Left ventricle myocardium inferior (tissue), 1 donor: ENCODE measurements at regions not wholly inside any gene's neighbourhood (a gene's known extent, or its start where the extent isn't known, plus 50 kb on each side); places are given as distances from the start of the nearest gene placed in this dataset.

Source experiments
- DNase-seq: peaks from one replicate; pipeline ENCODE4 v3.0.0-alpha.2; 2020
- H3K27ac ChIP-seq: fragments of 200-600 bp; replicated peaks from 2 replicates; pipeline ENCODE4 v1.8.0; 2021
- H3K27me3 ChIP-seq: fragments of 200-600 bp; 2 replicates; pipeline ENCODE4 v1.8.0; 2021; ENCODE audit warnings: low read depth
- H3K36me3 ChIP-seq: fragments of 200-600 bp; 2 replicates; pipeline ENCODE4 v1.8.0; 2021
- H3K4me1 ChIP-seq: fragments of 200-600 bp; 2 replicates; pipeline ENCODE4 v1.8.0; 2021
- H3K4me3 ChIP-seq: fragments of 200-600 bp; 2 replicates; pipeline ENCODE4 v1.8.0; 2021; ENCODE audit warnings: mild to moderate bottlenecking, moderate library complexity
- H3K9me3 ChIP-seq: fragments of 200-600 bp; replicated peaks from 2 replicates; pipeline ENCODE4 v1.8.0; 2021
- intact Hi-C: fragments of 100-400 bp; cut with micrococcal nuclease; formaldehyde crosslinking; loops from one replicate; pipeline ENCODE4 v1.11.0; 2022
- TF ChIP-seq, protein P1 (sequence below): fragments of 200-600 bp; IDR thresholded peaks from 2 replicates; pipeline ENCODE4 v1.8.0; 2021; ENCODE audit warnings: antibody characterized with exemption, mild to moderate bottlenecking, borderline replicate concordance
- donor health status: DM: no; HTN: yes; CAD: no; lungs with severe emphysema.

DNA sequence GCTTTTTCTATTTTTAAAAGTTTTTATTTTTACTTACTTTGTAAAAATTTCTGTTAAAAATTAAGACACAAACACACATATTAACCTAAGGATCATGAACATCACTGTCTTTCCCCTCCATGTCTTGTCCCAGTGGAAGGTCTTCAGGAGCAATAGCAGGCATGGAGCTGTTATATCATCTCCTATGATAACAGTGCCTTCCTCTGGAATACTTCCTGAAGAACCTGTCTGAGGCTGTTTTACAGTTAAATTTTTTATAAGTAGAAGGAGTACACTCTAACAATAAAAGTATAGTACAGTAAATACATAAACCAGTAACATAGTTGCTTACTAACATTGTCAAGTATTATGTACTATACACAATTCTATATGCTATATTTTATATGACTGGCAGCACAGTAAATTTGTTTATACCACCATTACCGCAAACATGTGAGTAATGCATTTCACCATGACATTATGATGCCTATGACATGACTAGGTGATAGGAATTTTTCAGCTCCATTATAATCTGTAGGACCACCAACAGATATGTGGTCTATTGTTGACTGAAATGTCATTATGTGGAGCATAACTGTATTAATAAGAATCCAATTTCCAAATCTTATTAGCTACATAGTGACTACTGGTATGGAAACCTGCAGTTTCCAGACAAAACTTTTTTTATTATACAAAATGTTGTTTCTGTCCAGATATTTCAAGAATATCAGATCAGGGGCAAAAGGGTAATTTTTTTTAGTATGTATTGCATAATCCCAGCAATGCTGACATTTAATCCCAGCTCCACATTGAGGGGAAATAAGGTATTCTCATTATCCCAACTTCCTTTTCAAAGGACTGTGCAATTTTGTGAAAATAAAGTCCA is 337.2 kb upstream of the SLC39A10 start:
- intact Hi-C loops, result no loop called here
- H3K4me3 ChIP-seq, result no peak overlapping the region
- no peaks in the 10 kb centered on the region for H3K36me3 ChIP-seq
- H3K4me1 ChIP-seq, result no peaks in the 10 kb centered on the region
- H3K9me3 ChIP-seq, result no peaks in the 10 kb centered on the region
- H3K27ac ChIP-seq, result no peak overlapping the region
- no peaks in the 10 kb centered on the region for H3K27me3 ChIP-seq
- DNase-seq, result no peak
- TF ChIP-seq, protein P1, sequence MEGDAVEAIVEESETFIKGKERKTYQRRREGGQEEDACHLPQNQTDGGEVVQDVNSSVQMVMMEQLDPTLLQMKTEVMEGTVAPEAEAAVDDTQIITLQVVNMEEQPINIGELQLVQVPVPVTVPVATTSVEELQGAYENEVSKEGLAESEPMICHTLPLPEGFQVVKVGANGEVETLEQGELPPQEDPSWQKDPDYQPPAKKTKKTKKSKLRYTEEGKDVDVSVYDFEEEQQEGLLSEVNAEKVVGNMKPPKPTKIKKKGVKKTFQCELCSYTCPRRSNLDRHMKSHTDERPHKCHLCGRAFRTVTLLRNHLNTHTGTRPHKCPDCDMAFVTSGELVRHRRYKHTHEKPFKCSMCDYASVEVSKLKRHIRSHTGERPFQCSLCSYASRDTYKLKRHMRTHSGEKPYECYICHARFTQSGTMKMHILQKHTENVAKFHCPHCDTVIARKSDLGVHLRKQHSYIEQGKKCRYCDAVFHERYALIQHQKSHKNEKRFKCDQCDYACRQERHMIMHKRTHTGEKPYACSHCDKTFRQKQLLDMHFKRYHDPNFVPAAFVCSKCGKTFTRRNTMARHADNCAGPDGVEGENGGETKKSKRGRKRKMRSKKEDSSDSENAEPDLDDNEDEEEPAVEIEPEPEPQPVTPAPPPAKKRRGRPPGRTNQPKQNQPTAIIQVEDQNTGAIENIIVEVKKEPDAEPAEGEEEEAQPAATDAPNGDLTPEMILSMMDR, result no peak

DNA sequence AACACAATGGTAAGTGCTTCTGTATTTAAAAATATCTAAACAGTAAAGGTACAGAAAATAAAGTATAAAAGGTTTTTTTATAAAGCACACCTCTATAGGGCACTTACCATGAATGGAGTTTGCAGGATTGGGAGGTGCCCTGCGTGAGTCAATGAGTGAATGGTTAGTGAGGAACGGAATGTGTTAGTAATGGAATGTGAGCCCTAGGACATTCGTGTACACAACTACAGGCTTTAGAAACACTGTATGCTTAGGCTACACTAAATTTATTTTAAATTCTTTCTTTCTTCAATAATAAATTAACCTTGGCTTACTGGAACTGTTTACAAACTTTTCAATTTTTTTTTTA is 337.9 kb upstream of the SLC39A10 start:
- no peaks in the 10 kb centered on the region for H3K4me1 ChIP-seq
- no peak for DNase-seq
- intact Hi-C loops, result no loop called here
- TF ChIP-seq, protein P1, result no peak
- H3K27ac ChIP-seq, result no peak overlapping the region
- no peaks in the 10 kb centered on the region for H3K27me3 ChIP-seq
- H3K9me3 ChIP-seq, result no peaks in the 10 kb centered on the region
- no peak overlapping the region for H3K4me3 ChIP-seq
- H3K36me3 ChIP-seq, result no peaks in the 10 kb centered on the region

DNA sequence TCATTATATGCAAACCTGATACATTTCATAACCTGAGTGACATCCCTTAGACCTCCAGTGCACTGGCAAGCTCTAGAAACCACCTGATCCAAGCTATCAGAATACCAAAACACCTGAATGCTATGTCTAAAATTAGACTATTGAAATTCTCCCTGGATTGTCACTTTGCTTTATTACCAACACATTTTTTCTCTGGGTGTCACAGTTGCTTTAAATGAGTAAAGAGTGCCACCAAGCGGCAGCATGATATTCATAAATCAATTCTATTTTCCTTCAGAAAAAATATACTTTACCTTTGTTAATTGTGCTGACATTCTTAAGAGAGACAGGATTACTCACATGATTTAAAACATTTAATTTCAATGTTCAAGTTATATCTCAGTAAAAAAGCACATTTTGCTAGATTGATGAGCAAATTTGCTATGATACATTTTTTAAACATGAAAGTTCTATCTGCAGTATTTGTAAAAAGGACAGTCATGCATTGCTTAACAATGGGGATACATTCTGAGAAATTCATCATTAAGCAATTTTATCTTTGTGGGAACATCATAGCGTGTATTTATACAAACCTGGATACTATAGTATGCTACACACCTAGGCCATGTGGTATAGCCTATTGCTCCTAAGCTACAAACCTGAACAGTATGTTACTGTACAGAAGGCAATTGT is 338.4 kb upstream of the SLC39A10 start:
- no peak for DNase-seq
- intact Hi-C loops, result no loop called here
- Histone ChIP-seq H3K4me3 (no peak overlapping the region), H3K4me1 (no peaks in the 10 kb centered on the region), H3K27me3 (no peaks in the 10 kb centered on the region), H3K36me3 (no peaks in the 10 kb centered on the region), H3K27ac (no peak overlapping the region), H3K9me3 (no peaks in the 10 kb centered on the region)
- TF ChIP-seq, protein P1, result peak; percentile 57

DNA sequence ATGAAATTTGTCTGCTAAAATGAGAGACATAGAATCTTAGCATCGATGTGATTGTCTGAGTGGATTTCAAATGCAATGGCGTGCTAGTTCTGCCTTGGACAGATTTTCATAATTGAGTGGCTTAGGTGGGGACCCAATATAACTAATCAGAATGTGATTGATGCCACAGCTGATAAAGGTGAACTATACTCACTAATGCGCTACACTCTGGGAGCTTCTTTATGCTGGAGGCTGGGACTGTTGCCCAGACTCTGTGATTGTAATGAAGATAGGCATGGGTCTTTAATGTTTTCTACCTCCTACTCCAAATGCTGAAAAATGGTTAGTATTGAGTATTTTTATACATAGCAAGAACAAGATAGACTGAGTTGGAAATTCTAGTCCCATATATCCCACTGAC is 339.5 kb upstream of the SLC39A10 start:
- Histone ChIP-seq H3K27me3 (no peaks in the 10 kb centered on the region), H3K4me3 (no peak overlapping the region), H3K27ac (no peak overlapping the region), H3K36me3 (no peaks in the 10 kb centered on the region), H3K4me1 (no peaks in the 10 kb centered on the region), H3K9me3 (no peaks in the 10 kb centered on the region)
- no peak for DNase-seq
- TF ChIP-seq, protein P1, result no peak
- intact Hi-C loops, result no loop called here

DNA sequence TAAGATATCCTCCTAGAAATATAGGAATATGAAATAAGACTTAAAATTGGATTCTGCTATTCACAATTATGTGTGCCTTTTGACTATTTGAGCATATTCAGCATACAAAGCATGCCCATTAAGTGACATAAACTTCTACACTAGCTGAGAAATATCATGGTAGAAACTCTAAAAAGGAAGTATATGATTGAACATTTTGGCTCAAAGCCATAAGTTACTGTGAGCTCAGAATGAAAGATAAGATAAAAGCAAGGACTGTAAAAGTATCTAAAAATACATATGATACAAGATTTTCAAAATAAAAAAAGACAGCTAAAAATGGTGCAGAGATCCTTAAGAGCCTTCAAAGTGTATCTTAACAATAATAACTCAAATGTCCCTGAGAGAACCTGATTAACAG is 340.5 kb upstream of the SLC39A10 start:
- Histone ChIP-seq H3K4me1 (no peaks in the 10 kb centered on the region), H3K4me3 (no peak overlapping the region), H3K9me3 (no peaks in the 10 kb centered on the region), H3K27ac (no peak overlapping the region), H3K36me3 (no peaks in the 10 kb centered on the region), H3K27me3 (no peaks in the 10 kb centered on the region)
- no peak for DNase-seq
- intact Hi-C loops, result no loop called here
- TF ChIP-seq, protein P1, result no peak
